Activated CD8-positive, alpha-beta T cell treated with anti-CD3 and anti-CD28 coated beads for 36 hours (primary cell): ENCODE measurements at regions not wholly inside any gene's neighbourhood (a gene's known extent, or its start where the extent isn't known, plus 50 kb on each side); places are given as distances from the start of the nearest gene placed in this dataset.

Source experiments
- ATAC-seq: fragments of 200-7000 bp; cut with Tn5 transposase; one replicate; pipeline ENCODE4 v1.10.0; 2021; ENCODE audit warnings: mild to moderate bottlenecking, moderate library complexity
- CTCF ChIA-PET: fragments of 350-600 bp; sonication (Branson Sonifier 250); formaldehyde crosslinking; loops from one replicate; lab custom pipeline; 2021; ENCODE audit warnings: antibody characterized with exemption; lab: Charles Lee
- POLR2A ChIA-PET: fragments of 350-600 bp; sonication (Branson Sonifier 250); formaldehyde crosslinking; loops from one replicate; lab custom pipeline; 2021; ENCODE audit warnings: antibody characterized with exemption; lab: Charles Lee
- DNase-seq: peaks from one replicate; pipeline ENCODE4 v3.0.0-alpha.2; 2020
- H3K27ac Mint-ChIP-seq: one replicate; pipeline ENCODE4 v1.8.0; 2021; ENCODE audit warnings: mild to moderate bottlenecking, mixed read lengths
- H3K27me3 Mint-ChIP-seq: one replicate; pipeline ENCODE4 v1.8.0; 2021; ENCODE audit warnings: mixed read lengths
- H3K36me3 Mint-ChIP-seq: one replicate; pipeline ENCODE4 v1.8.0; 2021; ENCODE audit warnings: low read depth, mixed read lengths
- H3K4me1 Mint-ChIP-seq: one replicate; pipeline ENCODE4 v1.8.0; 2021; ENCODE audit warnings: low read depth, mixed read lengths
- H3K4me3 Mint-ChIP-seq: one replicate; pipeline ENCODE4 v1.8.0; 2021; ENCODE audit warnings: mild to moderate bottlenecking, moderate library complexity, mixed read lengths
- H3K9me3 Mint-ChIP-seq: one replicate; pipeline ENCODE4 v1.8.0; 2021; ENCODE audit warnings: mixed read lengths
- intact Hi-C: fragments of 100-400 bp; cut with micrococcal nuclease; formaldehyde crosslinking; loops from one replicate; pipeline ENCODE4 v1.10.0; 2022
- TF ChIP-seq, protein P1 (sequence below): fragments of 200-600 bp; IDR thresholded peaks from one replicate; pipeline ENCODE4 v1.8.0; 2022; ENCODE audit warnings: antibody characterized with exemption, mild to moderate bottlenecking

DNA sequence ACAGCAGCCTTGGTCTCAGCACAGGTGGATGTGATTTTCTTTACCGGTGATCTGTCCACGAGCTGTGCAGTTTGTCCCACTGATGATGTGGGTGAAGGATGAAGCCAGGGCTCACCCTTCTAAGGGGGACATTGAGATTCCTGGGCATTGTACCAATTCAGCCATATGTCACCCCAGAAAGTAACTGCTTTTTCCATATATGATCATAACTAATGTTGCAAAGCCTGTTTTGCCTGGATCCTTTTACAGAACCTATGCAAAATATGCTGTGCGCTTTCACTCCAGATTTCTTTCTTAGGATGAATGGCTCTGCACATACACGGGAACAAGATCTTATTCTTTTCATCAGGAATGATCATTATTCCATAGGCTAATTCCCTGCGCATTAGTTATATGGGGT, 96.9 kb upstream of the POU3F3 start:
- Mint-ChIP-seq H3K4me3 (no peak overlapping the region), H3K36me3 (no peaks in the 10 kb centered on the region), H3K27me3 (peaks cover 6% of the 10 kb centered on the region), H3K9me3 (no peaks in the 10 kb centered on the region), H3K27ac (no peak overlapping the region), H3K4me1 (no peaks in the 10 kb centered on the region)
- POLR2A ChIA-PET = no interaction called here
- TF ChIP-seq, protein P1, sequence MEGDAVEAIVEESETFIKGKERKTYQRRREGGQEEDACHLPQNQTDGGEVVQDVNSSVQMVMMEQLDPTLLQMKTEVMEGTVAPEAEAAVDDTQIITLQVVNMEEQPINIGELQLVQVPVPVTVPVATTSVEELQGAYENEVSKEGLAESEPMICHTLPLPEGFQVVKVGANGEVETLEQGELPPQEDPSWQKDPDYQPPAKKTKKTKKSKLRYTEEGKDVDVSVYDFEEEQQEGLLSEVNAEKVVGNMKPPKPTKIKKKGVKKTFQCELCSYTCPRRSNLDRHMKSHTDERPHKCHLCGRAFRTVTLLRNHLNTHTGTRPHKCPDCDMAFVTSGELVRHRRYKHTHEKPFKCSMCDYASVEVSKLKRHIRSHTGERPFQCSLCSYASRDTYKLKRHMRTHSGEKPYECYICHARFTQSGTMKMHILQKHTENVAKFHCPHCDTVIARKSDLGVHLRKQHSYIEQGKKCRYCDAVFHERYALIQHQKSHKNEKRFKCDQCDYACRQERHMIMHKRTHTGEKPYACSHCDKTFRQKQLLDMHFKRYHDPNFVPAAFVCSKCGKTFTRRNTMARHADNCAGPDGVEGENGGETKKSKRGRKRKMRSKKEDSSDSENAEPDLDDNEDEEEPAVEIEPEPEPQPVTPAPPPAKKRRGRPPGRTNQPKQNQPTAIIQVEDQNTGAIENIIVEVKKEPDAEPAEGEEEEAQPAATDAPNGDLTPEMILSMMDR = no peak
- ATAC-seq = no peak
- DNase-seq = no peak
- intact Hi-C loops = no loop called here
- CTCF ChIA-PET = no interaction called here

DNA sequence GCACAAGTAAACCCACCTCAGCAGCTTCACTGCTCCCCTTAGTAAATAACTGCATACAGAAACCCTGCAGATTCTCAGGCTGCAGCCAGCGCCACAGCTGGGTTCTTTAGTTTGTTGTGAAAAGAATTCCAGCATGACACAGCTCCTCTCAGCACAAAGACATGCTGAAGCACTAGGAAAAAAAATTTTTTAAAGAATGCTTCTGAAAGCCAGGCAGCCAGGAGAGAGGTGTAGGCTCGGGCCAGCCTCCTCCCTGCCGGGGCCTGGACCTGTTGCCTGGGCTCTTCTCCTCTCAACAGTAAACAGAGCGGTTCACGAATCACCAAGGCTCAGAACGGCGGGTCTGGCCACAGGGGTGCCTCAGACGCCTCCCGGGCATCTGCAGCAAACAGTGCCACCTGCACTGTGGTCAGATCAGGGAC, 95.7 kb upstream of the POU3F3 start:
- Mint-ChIP-seq H3K36me3 (no peaks in the 10 kb centered on the region), H3K27ac (no peak overlapping the region), H3K4me3 (no peak overlapping the region), H3K9me3 (no peaks in the 10 kb centered on the region), H3K27me3 (peaks cover 3% of the 10 kb centered on the region), H3K4me1 (no peaks in the 10 kb centered on the region)
- CTCF ChIA-PET = interaction anchor here (1.5 kb wide), 1 partner anchor 92 kb away, joined by 3 read pairs; no protein-coding TSS in a partner anchor
- ATAC-seq (no peak), DNase-seq (no peak)
- POLR2A ChIA-PET = no interaction called here
- intact Hi-C loops = no loop called here
- TF ChIP-seq, protein P1 = no peak

DNA sequence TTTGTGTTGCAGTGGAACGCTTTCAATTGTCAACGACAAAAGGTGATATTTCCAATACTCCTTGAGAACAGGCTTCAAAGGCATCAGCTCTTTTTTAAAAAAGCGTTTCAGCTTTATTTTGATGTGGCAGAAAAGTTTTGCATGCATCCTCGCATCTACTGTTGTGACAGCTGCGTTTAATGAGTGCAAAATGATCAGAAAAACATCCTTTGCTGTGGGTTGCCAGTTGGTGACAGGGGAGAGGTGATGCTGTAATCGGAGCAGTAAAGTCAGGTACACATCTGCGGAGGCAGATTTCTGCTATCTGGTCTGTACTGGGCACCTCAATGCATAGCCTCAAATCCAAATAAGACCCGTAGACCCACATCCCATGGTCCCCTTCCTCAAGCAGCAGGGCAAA, 91.9 kb upstream of the POU3F3 start:
- TF ChIP-seq, protein P1 = no peak
- intact Hi-C loops = no loop called here
- no peaks in the 10 kb centered on the region for H3K36me3 Mint-ChIP-seq
- H3K4me3 Mint-ChIP-seq = no peak overlapping the region
- H3K27me3 Mint-ChIP-seq = peaks cover 3% of the 10 kb centered on the region
- CTCF ChIA-PET = no interaction called here
- H3K4me1 Mint-ChIP-seq = no peaks in the 10 kb centered on the region
- ATAC-seq (no peak), DNase-seq (no peak)
- no peak overlapping the region for H3K27ac Mint-ChIP-seq
- POLR2A ChIA-PET = no interaction called here
- H3K9me3 Mint-ChIP-seq = no peaks in the 10 kb centered on the region

DNA sequence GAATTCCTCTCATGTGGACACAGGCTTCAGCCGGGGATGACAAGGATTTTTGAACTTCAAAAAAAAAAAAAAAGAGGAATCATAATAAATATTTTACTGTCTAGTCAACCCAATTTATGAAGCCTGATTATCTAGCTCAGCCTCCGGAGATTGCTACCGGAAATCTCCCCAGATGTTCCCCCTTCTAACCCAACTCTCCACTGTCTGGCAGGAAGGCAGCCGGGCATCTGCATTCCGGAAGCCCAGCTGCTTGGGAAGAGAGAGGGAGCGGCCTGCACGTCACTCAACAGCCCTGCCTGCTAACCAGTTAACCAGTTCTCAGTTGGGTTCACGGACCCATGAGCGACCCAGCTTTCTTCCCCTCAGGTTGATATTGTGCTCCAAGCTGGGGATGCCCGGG, 87.2 kb upstream of the POU3F3 start:
- H3K27ac Mint-ChIP-seq = no peak overlapping the region

DNA sequence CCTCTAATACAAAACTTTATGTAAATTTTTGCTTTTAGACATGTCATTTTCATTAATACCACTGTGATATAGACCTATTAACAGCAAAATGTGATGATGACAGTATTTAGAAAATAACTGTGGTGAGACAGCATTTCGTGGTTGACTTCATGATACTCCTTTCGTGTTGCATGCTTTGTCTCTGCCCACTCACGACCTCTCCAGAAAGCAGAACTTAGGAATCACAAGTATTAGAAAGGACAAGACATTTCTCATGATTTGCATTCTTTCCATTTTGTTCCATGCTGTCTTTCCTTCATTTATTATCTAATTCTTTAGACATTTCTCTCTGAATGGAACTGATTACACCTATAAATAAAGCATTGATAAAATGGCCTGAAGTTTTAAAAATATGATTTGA, 85.2 kb upstream of the POU3F3 start:
- no peaks in the 10 kb centered on the region for H3K9me3 Mint-ChIP-seq
- TF ChIP-seq, protein P1 = no peak
- H3K4me1 Mint-ChIP-seq = no peaks in the 10 kb centered on the region
- no peaks in the 10 kb centered on the region for H3K27me3 Mint-ChIP-seq
- H3K27ac Mint-ChIP-seq = no peak overlapping the region
- CTCF ChIA-PET = no interaction called here
- intact Hi-C loops = no loop called here
- H3K4me3 Mint-ChIP-seq = no peak overlapping the region
- H3K36me3 Mint-ChIP-seq = no peaks in the 10 kb centered on the region
- no peak for DNase-seq
- POLR2A ChIA-PET = no interaction called here
- no peak for ATAC-seq

More for the DNA sequence above, 87.2 kb upstream of the POU3F3 start:
- TF ChIP-seq, protein P1 = no peak
- DNase-seq (no peak), ATAC-seq (no peak)
- CTCF ChIA-PET = no interaction called here
- H3K36me3 Mint-ChIP-seq = no peaks in the 10 kb centered on the region
- POLR2A ChIA-PET = no interaction called here
- H3K9me3 Mint-ChIP-seq = no peaks in the 10 kb centered on the region
- no peaks in the 10 kb centered on the region for H3K4me1 Mint-ChIP-seq
- intact Hi-C loops = no loop called here
- H3K4me3 Mint-ChIP-seq = no peak overlapping the region
- H3K27me3 Mint-ChIP-seq = no peaks in the 10 kb centered on the region
